ENCODE measurements at regions not wholly inside any gene's neighbourhood (a gene's known extent, or its start where the extent isn't known, plus 50 kb on each side); places are given as distances from the start of the nearest gene placed in this dataset.

- H3K36me3 ChIP-seq (ENCODE audit: insufficient read depth) = peaks cover 16% of the 10 kb centered on the region
- H4K20me1 ChIP-seq (replicated peaks; ENCODE audit: insufficient read depth) = no peaks in the 10 kb centered on the region
- H3K27ac Mint-ChIP-seq = no peak overlapping the region
- H3K36me3 Mint-ChIP-seq (ENCODE audit: low read depth) = peaks cover 8% of the 10 kb centered on the region; the same call in 2 of the 3 replicates
- H3K79me2 ChIP-seq (replicated peaks; ENCODE audit: insufficient read depth) = no peaks in the 10 kb centered on the region
- H3K27ac ChIP-seq (ENCODE audit: low read depth) = no peak overlapping the region
- ATAC-seq = no peak
- H3K4me3 ChIP-seq = no peak overlapping the region
- TF ChIP-seq EZH2 (IDR thresholded peaks at IDR 0.05; ENCODE audit: low read depth, unreplicated experiment) (no peak), ZNF462 (CRISPR knock-in tag; IDR thresholded peaks at IDR 0.05) (no peak), POLR2AphosphoS5 (IDR thresholded peaks at IDR 0.05; ENCODE audit: low read depth) (no peak), ZNF114 (CRISPR knock-in tag; IDR thresholded peaks at IDR 0.05) (no peak), STAT1 (IDR thresholded peaks at IDR 0.05; ENCODE audit: unreplicated experiment) (no peak), JUNB (IDR thresholded peaks at IDR 0.05; ENCODE audit: unreplicated experiment) (no peak), NANOG (IDR thresholded peaks at IDR 0.05; ENCODE audit: borderline replicate concordance) (no peak), CREB1 (CRISPR knock-in tag; IDR thresholded peaks at IDR 0.05; ENCODE audit: low read depth) (no peak), EZH2phosphoT487 (IDR thresholded peaks at IDR 0.05; ENCODE audit: unreplicated experiment) (no peak), ETS1 (IDR thresholded peaks at IDR 0.05) (no peak), ZNF331 (CRISPR knock-in tag; IDR thresholded peaks at IDR 0.05; ENCODE audit: low read depth) (no peak), REST (IDR thresholded peaks at IDR 0.05; ENCODE audit: unreplicated experiment) (no peak)
- H3K9me2 ChIP-seq (ENCODE audit: insufficient read depth) = no peaks in the 10 kb centered on the region
- H3K4me2 ChIP-seq = no peak overlapping the region
- H3K4me1 ChIP-seq (ENCODE audit: insufficient read depth) = peaks cover 32% of the 10 kb centered on the region
- DNase-seq (ENCODE audit: low spot score) = no peak
- no peaks in the 10 kb centered on the region for H3K9me3 Mint-ChIP-seq
- H3K4me1 Mint-ChIP-seq = peaks cover 41% of the 10 kb centered on the region
- no peaks in the 10 kb centered on the region for H3K27me3 ChIP-seq (ENCODE audit: insufficient read depth)
- H3K4me3 Mint-ChIP-seq = no peak overlapping the region
- H3F3A ChIP-seq (replicated peaks; ENCODE audit: low read depth) = no peaks in the 10 kb centered on the region; the same call in 1 of the 2 replicates
- H2AFZ ChIP-seq = no peak overlapping the region
- peaks cover 4% of the 10 kb centered on the region for H3K27me3 Mint-ChIP-seq (ENCODE audit: insufficient read depth, low read depth, poor library complexity)
Measured at GRCh38 chr6:14288910-14289309, 171.3 kb downstream of the CD83 start.
